ENCODE measurements at regions not wholly inside any gene's neighbourhood (a gene's known extent, or its start where the extent isn't known, plus 50 kb on each side); places are given as distances from the start of the nearest gene placed in this dataset.

GRCh38 chr21:35107520-35107919 lies 58.4 kb upstream of the RUNX1 start:
- no peaks in the 10 kb centered on the region for H3K36me3 ChIP-seq

GRCh38 chr21:35106246-35106835 lies 57.2 kb upstream of the RUNX1 start:
- Histone ChIP-seq H3K27ac (no peak overlapping the region), H3K4me1 (no peaks in the 10 kb centered on the region), H3K36me3 (no peaks in the 10 kb centered on the region), H3K9me3 (no peaks in the 10 kb centered on the region), H3K4me3 (no peak overlapping the region), H3K27me3 (no peaks in the 10 kb centered on the region)
- intact Hi-C loops (cut with DNase I; ENCODE audit: low total_unique reads), result no loop called here
- TF ChIP-seq POLR2A (IDR thresholded peaks at IDR 0.05) (no peak), CTCF (IDR thresholded peaks at IDR 0.05 in 4 of 5, conservative IDR thresholded peaks at IDR 0.05 in 1 of 5) (no peak)
- ATAC-seq (no peak), DNase-seq (no peak)
- in situ Hi-C loops (cut with MboI; ENCODE audit: low sequenced_read_pairs in 4 of 4), result no loop called here

More at GRCh38 chr21:35107520-35107919, 58.4 kb upstream of the RUNX1 start:
- Histone ChIP-seq H3K27me3 (no peaks in the 10 kb centered on the region), H3K9me3 (no peaks in the 10 kb centered on the region), H3K27ac (no peak overlapping the region), H3K4me3 (no peak overlapping the region), H3K4me1 (no peaks in the 10 kb centered on the region)
- intact Hi-C loops (cut with DNase I; ENCODE audit: low total_unique reads), result no loop called here
- no peak for ATAC-seq
- TF ChIP-seq CTCF (IDR thresholded peaks at IDR 0.05 in 4 of 5, conservative IDR thresholded peaks at IDR 0.05 in 1 of 5), result no peak
- no peak for DNase-seq
- in situ Hi-C loops (cut with MboI; ENCODE audit: low sequenced_read_pairs in 4 of 4), result no loop called here

- no peaks in the 10 kb centered on the region for H3K36me3 ChIP-seq
- ATAC-seq (no peak), DNase-seq (peak; percentile 9 to 36)
- H3K27me3 ChIP-seq, result no peaks in the 10 kb centered on the region
- no peaks in the 10 kb centered on the region for H3K9me3 ChIP-seq
- H3K4me3 ChIP-seq, result no peak overlapping the region
- no peak overlapping the region for H3K27ac ChIP-seq
- in situ Hi-C loops (cut with MboI; ENCODE audit: low sequenced_read_pairs in 4 of 4) (no loop called here), intact Hi-C loops (cut with DNase I; ENCODE audit: low total_unique reads) (no loop called here)
- no peak for TF ChIP-seq POLR2A (IDR thresholded peaks at IDR 0.05)
- TF ChIP-seq CTCF (IDR thresholded peaks at IDR 0.05 in 4 of 5, conservative IDR thresholded peaks at IDR 0.05 in 1 of 5), result no peak
- H3K4me1 ChIP-seq, result no peaks in the 10 kb centered on the region
Measured at GRCh38 chr21:35102488-35103371, 53.6 kb upstream of the RUNX1 start.

- Histone ChIP-seq H3K4me1 (no peaks in the 10 kb centered on the region), H3K27ac (no peak overlapping the region), H3K27me3 (no peaks in the 10 kb centered on the region), H3K9me3 (no peaks in the 10 kb centered on the region), H3K36me3 (no peaks in the 10 kb centered on the region), H3K4me3 (no peak overlapping the region)
- ATAC-seq (no peak), DNase-seq (no peak)
- in situ Hi-C loops (cut with MboI; ENCODE audit: low sequenced_read_pairs in 4 of 4) (no loop called here), intact Hi-C loops (cut with DNase I; ENCODE audit: low total_unique reads) (no loop called here)
- TF ChIP-seq POLR2A (IDR thresholded peaks at IDR 0.05) (no peak), CTCF (IDR thresholded peaks at IDR 0.05 in 4 of 5, conservative IDR thresholded peaks at IDR 0.05 in 1 of 5) (no peak)
Measured at GRCh38 chr21:35100349-35100811, 51.3 kb upstream of the RUNX1 start.
